Activated T-cell treated with anti-CD3 and anti-CD28 coated beads, Interleukin-2, amount 50 U/mL, for 4 hours (primary cell): ENCODE measurements at regions not wholly inside any gene's neighbourhood (a gene's known extent, or its start where the extent isn't known, plus 50 kb on each side); places are given as distances from the start of the nearest gene placed in this dataset.
A peak's percentile ranks its signal among the peaks of the same experiment; 100 is the strongest.

Source experiments
- ATAC-seq, 2 donors: fragments of 200-7000 bp; cut with Tn5 transposase; one replicate each; pipeline ENCODE4 v1.10.0; 2021
- DNase-seq: peaks from one replicate; pipeline ENCODE4 v3.0.0-alpha.2; 2020
- H3K27me3 Mint-ChIP-seq: one replicate; pipeline ENCODE4 v1.8.0; 2021; ENCODE audit warnings: low read depth, mixed read lengths
- H3K36me3 Mint-ChIP-seq: one replicate; pipeline ENCODE4 v1.8.0; 2022; ENCODE audit warnings: mixed read lengths; ENCODE audit not compliant: insufficient read depth
- H3K4me1 Mint-ChIP-seq: one replicate; pipeline ENCODE4 v1.8.0; 2021; ENCODE audit warnings: low read depth, mixed read lengths
- H3K4me3 Mint-ChIP-seq: one replicate; pipeline ENCODE4 v1.8.0; 2021; ENCODE audit warnings: mild to moderate bottlenecking, moderate library complexity, mixed read lengths
- H3K9me3 Mint-ChIP-seq: one replicate; pipeline ENCODE4 v1.8.0; 2021; ENCODE audit warnings: mixed read lengths

GRCh38 chr2:239827523-239827890 lies 197.6 kb downstream of the NDUFA10 start:
- DNase-seq, result no peak
- no peak overlapping the region for H3K4me3 Mint-ChIP-seq

GRCh38 chr2:239826786-239827522 lies 198.2 kb downstream of the NDUFA10 start:
- H3K4me3 Mint-ChIP-seq, result no peak overlapping the region
- DNase-seq, result no peak
- H3K36me3 Mint-ChIP-seq, result no peaks in the 10 kb centered on the region
- ATAC-seq, result no peak
- no peaks in the 10 kb centered on the region for H3K9me3 Mint-ChIP-seq
- peaks cover 8% of the 10 kb centered on the region for H3K27me3 Mint-ChIP-seq
- H3K4me1 Mint-ChIP-seq, result no peaks in the 10 kb centered on the region

More at GRCh38 chr2:239827523-239827890, 197.6 kb downstream of the NDUFA10 start:
- H3K4me1 Mint-ChIP-seq, result no peaks in the 10 kb centered on the region
- ATAC-seq, result no peak
- peaks cover 2% of the 10 kb centered on the region for H3K27me3 Mint-ChIP-seq
- H3K9me3 Mint-ChIP-seq, result no peaks in the 10 kb centered on the region
- no peaks in the 10 kb centered on the region for H3K36me3 Mint-ChIP-seq

GRCh38 chr2:239826376-239826775 lies 198.8 kb downstream of the NDUFA10 start:
- no peak for ATAC-seq
- Mint-ChIP-seq H3K27me3 (peaks cover 8% of the 10 kb centered on the region), H3K36me3 (no peaks in the 10 kb centered on the region), H3K4me1 (no peaks in the 10 kb centered on the region), H3K4me3 (no peak overlapping the region), H3K9me3 (no peaks in the 10 kb centered on the region)
- no peak for DNase-seq

- DNase-seq, result no peak
- no peaks in the 10 kb centered on the region for H3K9me3 Mint-ChIP-seq
- no peaks in the 10 kb centered on the region for H3K4me1 Mint-ChIP-seq
- no peak for ATAC-seq
- H3K4me3 Mint-ChIP-seq, result no peak overlapping the region
- H3K36me3 Mint-ChIP-seq, result no peaks in the 10 kb centered on the region
- H3K27me3 Mint-ChIP-seq, result peaks cover 9% of the 10 kb centered on the region
Observed at GRCh38 chr2:239825705-239825979, 199.5 kb downstream of the NDUFA10 start.

- no peaks in the 10 kb centered on the region for H3K4me1 Mint-ChIP-seq
- no peaks in the 10 kb centered on the region for H3K9me3 Mint-ChIP-seq
- DNase-seq, result no peak
- no peaks in the 10 kb centered on the region for H3K36me3 Mint-ChIP-seq
- no peak overlapping the region for H3K4me3 Mint-ChIP-seq
- H3K27me3 Mint-ChIP-seq, result peaks cover 14% of the 10 kb centered on the region
- no peak for ATAC-seq
Observed at GRCh38 chr2:239824866-239825704, 200.1 kb downstream of the NDUFA10 start.

GRCh38 chr2:239824046-239824694 lies 201.0 kb downstream of the NDUFA10 start:
- Mint-ChIP-seq H3K27me3 (peaks cover 14% of the 10 kb centered on the region), H3K4me1 (no peaks in the 10 kb centered on the region), H3K36me3 (no peaks in the 10 kb centered on the region), H3K4me3 (no peak overlapping the region), H3K9me3 (no peaks in the 10 kb centered on the region)
- ATAC-seq, result no peak
- no peak for DNase-seq

- Mint-ChIP-seq H3K9me3 (no peaks in the 10 kb centered on the region), H3K4me3 (no peak overlapping the region), H3K4me1 (no peaks in the 10 kb centered on the region), H3K36me3 (no peaks in the 10 kb centered on the region), H3K27me3 (peaks cover 14% of the 10 kb centered on the region)
- DNase-seq (no peak), ATAC-seq (peak; percentile 58 to 63)
Observed at GRCh38 chr2:239822146-239822831, 202.9 kb downstream of the NDUFA10 start.

GRCh38 chr2:239821694-239822075 lies 203.5 kb downstream of the NDUFA10 start:
- H3K4me1 Mint-ChIP-seq, result no peaks in the 10 kb centered on the region
- H3K27me3 Mint-ChIP-seq, result peaks cover 14% of the 10 kb centered on the region
- H3K9me3 Mint-ChIP-seq, result no peaks in the 10 kb centered on the region
- H3K36me3 Mint-ChIP-seq, result no peaks in the 10 kb centered on the region
- no peak overlapping the region for H3K4me3 Mint-ChIP-seq
- ATAC-seq, result no peak
- DNase-seq, result no peak

- ATAC-seq (no peak), DNase-seq (no peak)
- Mint-ChIP-seq H3K9me3 (no peaks in the 10 kb centered on the region), H3K27me3 (peaks cover 14% of the 10 kb centered on the region), H3K4me3 (no peak overlapping the region), H3K4me1 (no peaks in the 10 kb centered on the region), H3K36me3 (no peaks in the 10 kb centered on the region)
Observed at GRCh38 chr2:239820836-239821693, 204.1 kb downstream of the NDUFA10 start.

- Mint-ChIP-seq H3K4me3 (no peak overlapping the region), H3K27me3 (peaks cover 14% of the 10 kb centered on the region), H3K9me3 (no peaks in the 10 kb centered on the region), H3K4me1 (no peaks in the 10 kb centered on the region), H3K36me3 (no peaks in the 10 kb centered on the region)
- no peak for DNase-seq
- ATAC-seq, result no peak
Observed at GRCh38 chr2:239819974-239820555, 205.1 kb downstream of the NDUFA10 start.

GRCh38 chr2:239819091-239819973 lies 205.8 kb downstream of the NDUFA10 start:
- Mint-ChIP-seq H3K9me3 (no peaks in the 10 kb centered on the region), H3K36me3 (no peaks in the 10 kb centered on the region), H3K4me3 (no peak overlapping the region), H3K27me3 (peaks cover 14% of the 10 kb centered on the region), H3K4me1 (no peaks in the 10 kb centered on the region)
- no peak for DNase-seq
- no peak for ATAC-seq

- no peak overlapping the region for H3K4me3 Mint-ChIP-seq
- no peaks in the 10 kb centered on the region for H3K36me3 Mint-ChIP-seq
- no peak for DNase-seq
- no peaks in the 10 kb centered on the region for H3K4me1 Mint-ChIP-seq
- peaks cover 14% of the 10 kb centered on the region for H3K27me3 Mint-ChIP-seq
- H3K9me3 Mint-ChIP-seq, result no peaks in the 10 kb centered on the region
- ATAC-seq, result no peak
Observed at GRCh38 chr2:239818531-239819011, 206.6 kb downstream of the NDUFA10 start.

- Mint-ChIP-seq H3K27me3 (peaks cover 14% of the 10 kb centered on the region), H3K4me3 (no peak overlapping the region), H3K36me3 (no peaks in the 10 kb centered on the region), H3K4me1 (no peaks in the 10 kb centered on the region), H3K9me3 (no peaks in the 10 kb centered on the region)
- ATAC-seq (no peak), DNase-seq (no peak)
Observed at GRCh38 chr2:239818086-239818485, 207.1 kb downstream of the NDUFA10 start.
